GM18858 (cell line): ENCODE measurements at regions not wholly inside any gene's neighbourhood (a gene's known extent, or its start where the extent isn't known, plus 50 kb on each side); places are given as distances from the start of the nearest gene placed in this dataset.

Experiments
- ATAC-seq: cut with Tn5 transposase; IDR thresholded peaks from one replicate; pipeline ENCODE4 v1.9.1; 2021; ENCODE audit not compliant: unreplicated experiment

- no peak for ATAC-seq
These were observed 1671.6 kb upstream of the TENM3 start for GRCh38 chr4:180571516-180572055.

- ATAC-seq = no peak
These were observed 1665.0 kb upstream of the TENM3 start for GRCh38 chr4:180578175-180578574.

DNA sequence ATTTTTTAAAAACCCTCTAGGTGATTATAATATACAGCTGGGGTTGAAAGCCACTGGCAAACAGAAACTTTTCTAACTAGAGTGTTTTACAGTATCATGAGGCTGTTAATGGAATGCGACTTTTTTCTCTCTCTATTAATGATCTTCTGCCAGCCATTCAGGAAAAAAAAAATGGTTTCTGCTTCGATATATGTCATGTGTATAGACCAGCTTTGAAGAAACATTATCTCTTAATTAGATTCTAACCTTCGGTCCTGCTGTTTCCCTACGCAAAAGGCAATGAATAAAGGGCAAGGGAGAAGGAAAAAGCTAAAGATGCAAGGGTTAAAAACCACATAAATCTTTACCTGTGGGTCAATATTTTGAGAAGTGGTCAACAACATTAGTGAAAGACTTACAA lies 1662.1 kb upstream of the TENM3 start:
- no peak for ATAC-seq

- no peak for ATAC-seq
These were observed 1655.8 kb upstream of the TENM3 start for GRCh38 chr4:180587379-180587778.

DNA sequence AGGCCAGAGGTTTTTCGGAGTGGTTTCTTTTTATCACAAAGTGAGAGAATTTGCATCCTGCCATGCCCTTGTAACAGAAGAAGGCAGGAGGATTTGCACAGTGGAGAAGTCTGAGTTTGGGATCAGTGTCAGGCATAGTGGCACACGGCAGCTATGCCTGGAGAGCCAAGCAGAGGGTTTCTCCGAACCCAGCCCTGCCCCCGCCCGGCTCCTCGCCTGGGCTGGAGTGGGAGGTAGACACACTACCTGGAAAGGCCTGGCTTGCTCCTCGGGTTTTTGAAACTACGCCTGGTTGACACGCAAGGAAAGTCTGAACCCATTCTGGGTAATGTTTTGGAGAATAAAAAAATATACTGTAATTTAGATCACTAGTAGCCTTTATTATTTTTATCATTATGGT lies 1653.6 kb upstream of the TENM3 start:
- ATAC-seq = no peak

GRCh38 chr4:180596888-180597483 lies 1646.2 kb upstream of the TENM3 start:
- no peak for ATAC-seq

GRCh38 chr4:180598281-180598680 lies 1644.9 kb upstream of the TENM3 start:
- ATAC-seq = no peak

GRCh38 chr4:180603791-180604190 lies 1639.4 kb upstream of the TENM3 start:
- no peak for ATAC-seq

- ATAC-seq = no peak
These were observed 1632.9 kb upstream of the TENM3 start for GRCh38 chr4:180610324-180610723.

DNA sequence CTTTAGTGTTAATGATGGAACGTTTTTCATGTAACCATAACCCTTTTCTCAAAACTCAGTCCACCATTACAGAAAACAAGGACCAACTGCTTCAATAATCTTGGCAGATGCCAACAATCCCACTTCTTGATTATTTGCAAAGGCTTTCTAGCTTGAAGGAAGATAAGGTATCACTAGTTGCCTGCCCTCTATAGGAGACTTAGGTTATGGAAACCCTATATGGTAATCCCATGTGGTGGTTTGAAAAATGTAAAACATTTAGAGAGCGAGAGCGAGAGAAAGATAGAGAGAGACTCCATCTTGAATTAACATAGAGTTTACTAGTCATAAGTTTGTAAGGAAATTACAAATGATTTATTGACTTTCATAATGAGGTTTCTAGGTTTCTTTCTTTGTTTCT lies 1627.5 kb upstream of the TENM3 start:
- ATAC-seq = no peak

DNA sequence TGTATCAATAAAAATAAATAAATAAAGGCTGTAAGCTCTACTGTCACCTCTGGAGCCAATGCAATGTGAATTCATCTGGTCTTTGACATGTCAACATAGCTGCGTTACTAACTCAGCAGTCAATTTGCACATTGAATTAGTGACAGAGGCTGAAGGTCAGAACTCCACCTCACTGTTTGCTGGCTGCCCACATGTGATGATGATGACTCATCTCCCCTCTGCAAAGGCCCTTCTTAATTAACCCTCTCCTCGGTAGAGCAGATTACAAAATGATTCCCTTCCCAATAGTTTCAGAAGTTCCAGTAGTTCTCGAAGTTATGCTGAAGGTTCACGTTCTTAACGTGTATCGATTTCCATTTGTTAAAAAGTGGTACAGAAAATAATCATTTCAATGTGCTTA lies 1626.0 kb upstream of the TENM3 start:
- no peak for ATAC-seq

- no peak for ATAC-seq
These were observed 1624.8 kb upstream of the TENM3 start for GRCh38 chr4:180618396-180618795.

GRCh38 chr4:180619440-180619839 lies 1623.8 kb upstream of the TENM3 start:
- no peak for ATAC-seq

DNA sequence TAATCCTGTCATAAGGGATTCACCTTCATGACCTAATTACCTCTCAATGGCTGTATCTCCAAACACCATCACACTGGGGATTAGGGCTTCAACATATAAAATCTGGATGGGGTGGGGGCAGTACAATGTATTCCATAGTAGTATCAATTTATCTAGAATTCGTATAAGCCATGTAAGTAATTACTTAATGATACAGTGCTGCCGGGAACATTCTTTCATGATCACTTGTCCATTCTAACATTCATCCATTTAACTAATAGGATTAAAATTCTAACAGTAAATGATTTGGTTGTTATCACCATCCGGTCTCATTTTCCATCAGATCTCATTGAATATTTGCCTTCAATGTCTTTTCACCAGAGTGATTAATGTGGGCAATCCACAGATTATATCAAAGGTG lies 1620.9 kb upstream of the TENM3 start:
- no peak for ATAC-seq

DNA sequence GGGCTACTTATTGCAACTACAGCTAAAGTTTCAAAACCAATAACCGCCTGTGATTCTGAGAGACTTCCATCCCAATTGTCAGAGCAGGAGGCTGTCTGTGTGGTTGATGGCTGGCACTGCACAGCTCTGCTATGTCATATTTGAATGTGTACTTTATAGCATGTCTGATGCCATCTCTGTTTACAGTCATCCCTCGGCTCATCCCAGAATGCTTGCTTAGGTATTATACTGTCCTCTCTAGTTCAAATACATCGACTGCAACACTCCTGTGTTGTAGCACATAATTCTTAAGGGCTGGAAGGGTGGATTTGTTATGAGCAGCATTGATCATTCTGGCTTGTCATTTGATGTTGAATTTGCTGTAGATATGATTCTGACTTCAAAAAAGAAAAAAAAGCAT lies 1617.5 kb upstream of the TENM3 start:
- no peak for ATAC-seq

GRCh38 chr4:180630012-180630665 lies 1613.1 kb upstream of the TENM3 start:
- ATAC-seq = no peak

GRCh38 chr4:180634306-180634705 lies 1608.9 kb upstream of the TENM3 start:
- ATAC-seq = no peak

GRCh38 chr4:180635281-180635680 lies 1607.9 kb upstream of the TENM3 start:
- ATAC-seq = no peak

- no peak for ATAC-seq
These were observed 1606.4 kb upstream of the TENM3 start for GRCh38 chr4:180636696-180637404.

DNA sequence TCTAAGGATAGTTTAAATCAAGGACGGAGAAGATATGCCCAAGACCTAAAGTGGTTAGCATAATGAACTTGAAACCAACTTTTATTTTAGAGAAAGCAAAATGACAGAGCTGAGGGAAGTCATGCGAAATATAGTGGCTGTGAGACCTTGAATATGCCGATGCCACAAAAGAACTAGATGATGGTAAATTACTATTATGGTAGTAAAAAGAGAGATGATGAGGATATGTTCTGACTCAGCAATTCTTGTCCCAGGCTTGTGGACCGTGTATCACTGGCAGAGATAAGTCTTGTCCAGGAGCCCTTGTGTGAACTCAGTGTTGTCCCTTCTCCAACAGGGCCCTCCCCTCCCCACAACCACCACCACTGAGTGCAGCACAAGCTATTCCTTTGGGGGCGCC lies 1605.6 kb upstream of the TENM3 start:
- no peak for ATAC-seq

GRCh38 chr4:180640193-180640592 lies 1603.0 kb upstream of the TENM3 start:
- no peak for ATAC-seq

DNA sequence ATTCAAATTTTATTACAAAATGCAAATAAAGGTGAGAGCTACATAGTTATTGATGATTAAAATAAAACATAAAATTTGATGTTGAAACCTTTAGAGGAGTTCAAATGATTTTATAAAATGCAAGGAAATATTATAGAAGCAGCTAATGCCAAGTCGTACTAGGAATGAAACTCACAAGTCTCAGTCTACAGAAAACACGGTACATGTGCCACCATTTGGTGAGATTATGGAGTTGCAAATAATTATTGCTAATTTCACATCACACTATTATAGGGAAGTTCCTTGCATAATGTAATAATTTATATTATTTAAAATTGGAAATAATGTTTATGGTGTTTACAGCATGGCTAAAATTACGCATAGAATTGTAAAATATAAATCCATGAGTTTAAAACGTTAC lies 1601.7 kb upstream of the TENM3 start:
- no peak for ATAC-seq
